DND-41 (cell line): ENCODE measurements at regions not wholly inside any gene's neighbourhood (a gene's known extent, or its start where the extent isn't known, plus 50 kb on each side); places are given as distances from the start of the nearest gene placed in this dataset.

Source experiments
- CTCF ChIP-seq: IDR thresholded peaks from 2 replicates; pipeline ENCODE4 v1.5.1; 2012; ENCODE audit warnings: borderline replicate concordance, low read length, moderate library complexity, mild to moderate bottlenecking; ENCODE audit not compliant: poor library complexity, severe bottlenecking; ENCODE audit errors: extremely low read depth
- EZH2 ChIP-seq: IDR thresholded peaks from 3 replicates; pipeline ENCODE4 v1.6.1; 2012; ENCODE audit warnings: borderline replicate concordance, low read depth, mild to moderate bottlenecking, moderate library complexity, low read length, inconsistent platforms; ENCODE audit not compliant: severe bottlenecking

GRCh38 chr17:34000639-34001038 lies 254.4 kb upstream of the CCL2 start:
- no peak for TF ChIP-seq CTCF
- no peak for TF ChIP-seq EZH2
